Endothelial cell of umbilical vein (primary cell): ENCODE measurements at regions not wholly inside any gene's neighbourhood (a gene's known extent, or its start where the extent isn't known, plus 50 kb on each side); places are given as distances from the start of the nearest gene placed in this dataset.

ENCODE experiments used
- BruUV-seq: library from RNA; stranded (reverse); fragments of 400-500 nt; replicated peaks from 2 replicates; lab custom pipeline; 2021; lab: Mats Ljungman, UMichigan
- CTCF ChIA-PET: fragments of 300-600, 350-600 bp; sonication (Branson Sonifier 250); formaldehyde crosslinking; loops from one replicate; lab custom pipeline; 2021; ENCODE audit warnings: antibody characterized with exemption, inconsistent platforms; lab: Charles Lee
- POLR2A ChIA-PET: fragments of 300-600, 350-600 bp; sonication (Branson Sonifier 250); formaldehyde crosslinking; loops from one replicate; lab custom pipeline; 2021; ENCODE audit warnings: antibody characterized with exemption, inconsistent platforms; lab: Charles Lee
- DNase-seq: peaks from one replicate; pipeline ENCODE4 v3.0.0-alpha.2; 2011; ENCODE audit warnings: low read depth, low spot score
- FAIRE-seq: peaks from 2 replicates; lab custom pipeline; 2011; peaks lifted over from hg19 to GRCh38; lab: Jason Lieb, UNC
- H2AFZ ChIP-seq: 2 replicates; pipeline ENCODE4 v1.6.0; 2012; ENCODE audit warnings: low read depth, low read length, control low read depth, inconsistent platforms
- H3K27ac ChIP-seq: 2 replicates; pipeline ENCODE4 v1.5.1; 2011; ENCODE audit warnings: low read depth, mild to moderate bottlenecking, control low read depth, low read length, moderate library complexity; ENCODE audit not compliant: insufficient read depth
- H3K27me3 ChIP-seq, 2 experiments: 2 replicates each; pipeline versions ENCODE4 v1.6.0 to v1.6.1; 2011; ENCODE audit warnings: low read length in 2 of 2, mixed read lengths in 1 of 2; ENCODE audit not compliant: control insufficient read depth in 2 of 2, insufficient read depth in 2 of 2
- H3K36me3 ChIP-seq, 2 experiments: 2 replicates in 1 of 2; 3 replicates in 1 of 2; pipeline ENCODE4 v1.5.1; 2011; ENCODE audit warnings: low read length in 2 of 2, mild to moderate bottlenecking in 1 of 2, moderate library complexity in 1 of 2; ENCODE audit not compliant: control insufficient read depth in 2 of 2, insufficient read depth in 2 of 2; ENCODE audit errors: extremely low read depth in 1 of 2
- H3K4me1 ChIP-seq: 3 replicates; pipeline ENCODE4 v1.5.1; 2011; ENCODE audit warnings: mild to moderate bottlenecking, low read length; ENCODE audit not compliant: control insufficient read depth, insufficient read depth; ENCODE audit errors: extremely low read depth
- H3K4me2 ChIP-seq: 2 replicates; pipeline ENCODE4 v1.6.1; 2011; ENCODE audit warnings: low read length, control low read depth, mixed read lengths; ENCODE audit not compliant: insufficient read depth
- H3K4me3 ChIP-seq, 3 experiments: fragments of 200-600 bp in 1 of 3; sonication (generic), shearing (Covaris generic) in 1 of 3; replicated peaks in 1 of 3; 2 replicates each; pipeline ENCODE4 v1.5.1; 2011 to 2016; ENCODE audit warnings: control low read depth in 3 of 3, low read length in 3 of 3, mild to moderate bottlenecking in 2 of 3, inconsistent platforms in 1 of 3, low read depth in 1 of 3, moderate library complexity in 1 of 3; ENCODE audit not compliant: insufficient read depth in 1 of 3
- H3K79me2 ChIP-seq: 2 replicates; pipeline ENCODE4 v1.6.0; 2012; ENCODE audit warnings: low read length, inconsistent platforms; ENCODE audit not compliant: control insufficient read depth, insufficient read depth
- H3K9ac ChIP-seq: replicated peaks from 2 replicates; pipeline ENCODE3; 2011; ENCODE audit warnings: low read length, control low read depth; ENCODE audit not compliant: insufficient read depth; ENCODE audit errors: extremely low read depth
- H3K9me1 ChIP-seq: replicated peaks from 3 replicates; pipeline ENCODE4 v1.6.0; 2011; ENCODE audit warnings: mild to moderate bottlenecking, low read length; ENCODE audit not compliant: control insufficient read depth, insufficient read depth; ENCODE audit errors: extremely low read depth
- H3K9me3 ChIP-seq: replicated peaks from 2 replicates; pipeline ENCODE4 v1.5.1; 2012; ENCODE audit warnings: low read length, inconsistent platforms; ENCODE audit not compliant: control insufficient read depth, insufficient read depth
- H4K20me1 ChIP-seq: replicated peaks from 2 replicates; pipeline ENCODE3; 2011; ENCODE audit warnings: mild to moderate bottlenecking, low read length; ENCODE audit not compliant: control insufficient read depth, insufficient read depth; ENCODE audit errors: extremely low read depth
- EZH2 ChIP-seq: IDR thresholded peaks from 2 replicates; pipeline ENCODE4 v1.6.1; 2012; ENCODE audit warnings: borderline replicate concordance, low read depth, mild to moderate bottlenecking, moderate library complexity, low read length, inconsistent platforms; ENCODE audit not compliant: severe bottlenecking
- FOS ChIP-seq: IDR thresholded peaks from 2 replicates; pipeline ENCODE4 v1.6.1; 2011; ENCODE audit warnings: mild to moderate bottlenecking, low read length, moderate library complexity, borderline replicate concordance; ENCODE audit not compliant: insufficient read depth
- GATA2 ChIP-seq: IDR thresholded peaks from 2 replicates; pipeline ENCODE4 v1.7.0; 2011; ENCODE audit warnings: low read depth, mild to moderate bottlenecking, moderate library complexity, mixed read lengths, low read length; ENCODE audit not compliant: insufficient read length, insufficient read depth
- JUN ChIP-seq: IDR thresholded peaks from 2 replicates; pipeline ENCODE4 v1.6.1; 2011; ENCODE audit warnings: borderline replicate concordance, low read depth; ENCODE audit not compliant: insufficient read length, insufficient read depth
- MYC ChIP-seq: IDR thresholded peaks from one replicate; pipeline ENCODE4 v1.6.1; 2011; ENCODE audit warnings: mild to moderate bottlenecking, low read depth, low read length
- POLR2A ChIP-seq: IDR thresholded peaks from 2 replicates; pipeline ENCODE4 v1.6.1; 2012; ENCODE audit warnings: low read depth, mild to moderate bottlenecking, control low read depth, low read length
- POLR2AphosphoS5 ChIP-seq: IDR thresholded peaks from 2 replicates; pipeline ENCODE4 v1.6.1; 2012; ENCODE audit warnings: low read depth, mild to moderate bottlenecking, control low read depth, low read length, moderate library complexity; ENCODE audit not compliant: insufficient read depth
- dilution Hi-C: fragments of 300-500 bp; cut with MboI; formaldehyde crosslinking; loops from one replicate; pipeline ENCODE4 v1.15.0; 2019; ENCODE audit warnings: low sequenced_read_pairs; ENCODE audit not compliant: extremely low pct_ligation_motif_present
- intact Hi-C: fragments of 100-400 bp; cut with micrococcal nuclease; formaldehyde crosslinking; loops from one replicate; pipeline ENCODE4 v1.10.0; 2022
- TF ChIP-seq, protein P1 (sequence below): IDR thresholded peaks from 2 replicates; pipeline ENCODE4 v1.6.1; 2011; ENCODE audit not compliant: insufficient read depth, insufficient read length
- TF ChIP-seq, protein P2 (sequence below), 2 donors: IDR thresholded peaks; 1 replicate in 1 of 2; 2 replicates in 1 of 2; pipeline ENCODE4 v1.5.1; 2011; ENCODE audit warnings: low read length in 2 of 2, mild to moderate bottlenecking in 2 of 2, moderate library complexity in 2 of 2, control low read depth in 1 of 2, inconsistent platforms in 1 of 2, low read depth in 1 of 2; ENCODE audit not compliant: insufficient read depth in 1 of 2; ENCODE audit errors: extremely low read depth in 1 of 2

- no peak overlapping the region for H2AFZ ChIP-seq
- no peaks in the 10 kb centered on the region for H3K9me1 ChIP-seq
- POLR2A ChIA-PET: no interaction called here
- no peaks in the 10 kb centered on the region for H3K79me2 ChIP-seq
- DNase-seq (no peak), FAIRE-seq (no peak)
- H4K20me1 ChIP-seq: no peaks in the 10 kb centered on the region
- intact Hi-C loops (no loop called here), dilution Hi-C loops (no loop called here)
- TF ChIP-seq POLR2A (no peak), EZH2 (no peak), JUN (no peak), GATA2 (no peak), MYC (no peak), POLR2AphosphoS5 (no peak), FOS (no peak)
- TF ChIP-seq, protein P1, sequence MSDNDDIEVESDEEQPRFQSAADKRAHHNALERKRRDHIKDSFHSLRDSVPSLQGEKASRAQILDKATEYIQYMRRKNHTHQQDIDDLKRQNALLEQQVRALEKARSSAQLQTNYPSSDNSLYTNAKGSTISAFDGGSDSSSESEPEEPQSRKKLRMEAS: no peak
- TF ChIP-seq, protein P2, sequence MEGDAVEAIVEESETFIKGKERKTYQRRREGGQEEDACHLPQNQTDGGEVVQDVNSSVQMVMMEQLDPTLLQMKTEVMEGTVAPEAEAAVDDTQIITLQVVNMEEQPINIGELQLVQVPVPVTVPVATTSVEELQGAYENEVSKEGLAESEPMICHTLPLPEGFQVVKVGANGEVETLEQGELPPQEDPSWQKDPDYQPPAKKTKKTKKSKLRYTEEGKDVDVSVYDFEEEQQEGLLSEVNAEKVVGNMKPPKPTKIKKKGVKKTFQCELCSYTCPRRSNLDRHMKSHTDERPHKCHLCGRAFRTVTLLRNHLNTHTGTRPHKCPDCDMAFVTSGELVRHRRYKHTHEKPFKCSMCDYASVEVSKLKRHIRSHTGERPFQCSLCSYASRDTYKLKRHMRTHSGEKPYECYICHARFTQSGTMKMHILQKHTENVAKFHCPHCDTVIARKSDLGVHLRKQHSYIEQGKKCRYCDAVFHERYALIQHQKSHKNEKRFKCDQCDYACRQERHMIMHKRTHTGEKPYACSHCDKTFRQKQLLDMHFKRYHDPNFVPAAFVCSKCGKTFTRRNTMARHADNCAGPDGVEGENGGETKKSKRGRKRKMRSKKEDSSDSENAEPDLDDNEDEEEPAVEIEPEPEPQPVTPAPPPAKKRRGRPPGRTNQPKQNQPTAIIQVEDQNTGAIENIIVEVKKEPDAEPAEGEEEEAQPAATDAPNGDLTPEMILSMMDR (IDR thresholded peaks at IDR 0.05; ENCODE audit: extremely low read depth in 1 of 2, insufficient read depth in 1 of 2, low read depth in 1 of 2, low read length in 2 of 2): no peak
- BruUV-seq: no TSS peak
- no peaks in the 10 kb centered on the region for H3K36me3 ChIP-seq
- peaks cover 2% of the 10 kb centered on the region for H3K4me1 ChIP-seq
- H3K27ac ChIP-seq: no peak overlapping the region
- H3K4me2 ChIP-seq: no peak overlapping the region
- no peak overlapping the region for H3K9ac ChIP-seq
- H3K27me3 ChIP-seq: no peaks in the 10 kb centered on the region
- CTCF ChIA-PET: no interaction called here
- H3K4me3 ChIP-seq: no peak overlapping the region
- H3K9me3 ChIP-seq: no peaks in the 10 kb centered on the region
Observed at GRCh38 chr2:172323861-172324597, 103.4 kb upstream of the ITGA6 start.
